SU-DHL-6 (cell line): ENCODE measurements at regions not wholly inside any gene's neighbourhood (a gene's known extent, or its start where the extent isn't known, plus 50 kb on each side); places are given as distances from the start of the nearest gene placed in this dataset.

Source experiments
- H2AFZ ChIP-seq: fragments of 200-600 bp; sonication (generic); 2 replicates; pipeline ENCODE4 v1.6.1; 2014; ENCODE audit warnings: low read depth, mild to moderate bottlenecking, moderate library complexity, mixed read lengths, antibody characterized with exemption, low read length; ENCODE audit not compliant: severe bottlenecking
- H3F3A ChIP-seq: fragments of 200-600 bp; shearing (Covaris generic); 2 replicates; pipeline ENCODE4 v1.6.0; 2016; ENCODE audit warnings: antibody characterized with exemption, mild to moderate bottlenecking; ENCODE audit not compliant: insufficient read depth
- H3K27ac ChIP-seq: fragments of 200-600 bp; sonication (generic); 2 replicates; pipeline ENCODE4 v1.5.1; 2016; ENCODE audit warnings: low read depth, mild to moderate bottlenecking, low read length, moderate library complexity, mixed read lengths
- H3K27me3 ChIP-seq: fragments of 200-600 bp; sonication (generic), shearing (Covaris generic); 2 replicates; pipeline ENCODE4 v1.6.0; 2014; ENCODE audit warnings: mild to moderate bottlenecking, low read length
- H3K36me3 ChIP-seq: fragments of 200-600 bp; sonication (generic); 2 replicates; pipeline ENCODE4 v1.6.1; 2014; ENCODE audit warnings: mild to moderate bottlenecking, low read length, mixed read lengths
- H3K4me2 ChIP-seq: fragments of 300-600, 200-600 bp; shearing (Covaris generic), sonication (generic); 2 replicates; pipeline ENCODE4 v1.6.0; 2014; ENCODE audit warnings: low read length, low read depth, mild to moderate bottlenecking; ENCODE audit not compliant: poor library complexity, severe bottlenecking
- H3K4me3 ChIP-seq: fragments of 200-600 bp; sonication (generic); 2 replicates; pipeline ENCODE4 v1.5.1; 2014; ENCODE audit warnings: antibody characterized with exemption, low read length, mild to moderate bottlenecking, mixed read lengths; ENCODE audit not compliant: insufficient read depth, poor library complexity, severe bottlenecking
- H3K79me2 ChIP-seq: fragments of 200-600 bp; sonication (generic); 2 replicates; pipeline ENCODE4 v1.6.1; 2014; ENCODE audit warnings: mild to moderate bottlenecking, low read length, moderate library complexity; ENCODE audit not compliant: insufficient read depth
- H3K9ac ChIP-seq: fragments of 200-600 bp; sonication (generic); 2 replicates; pipeline ENCODE4 v1.7.0; 2014; ENCODE audit warnings: mild to moderate bottlenecking, low read length
- H3K9me2 ChIP-seq: fragments of 200-600 bp; sonication (generic); replicated peaks from 2 replicates; pipeline ENCODE4 v1.6.1; 2014; ENCODE audit warnings: low read length; ENCODE audit not compliant: insufficient read depth
- H3K9me3 ChIP-seq: fragments of 200-600 bp; sonication (generic); 2 replicates; pipeline ENCODE4 v1.6.1; 2014; ENCODE audit warnings: low read length, mixed read lengths; ENCODE audit not compliant: insufficient read depth
- H4K20me1 ChIP-seq: fragments of 200-600 bp; sonication (generic); 2 replicates; pipeline ENCODE4 v1.6.1; 2014; ENCODE audit warnings: low read depth, mild to moderate bottlenecking, antibody characterized with exemption, low read length, moderate library complexity, mixed read lengths
- EZH2phosphoT487 ChIP-seq: fragments of 200-600 bp; sonication (generic), shearing (Covaris generic); conservative IDR thresholded peaks from 2 replicates; pipeline ENCODE4 v1.6.1; 2018; ENCODE audit warnings: mild to moderate bottlenecking, antibody characterized with exemption, low read length, moderate library complexity, mixed read lengths
- TF ChIP-seq, protein P1 (sequence below): fragments of 200-600 bp; sonication (generic); IDR thresholded peaks from one replicate; pipeline ENCODE4 v1.5.1; 2017; ENCODE audit warnings: antibody characterized with exemption, mild to moderate bottlenecking, low read length, moderate library complexity; ENCODE audit not compliant: insufficient read depth, poor library complexity, severe bottlenecking

DNA sequence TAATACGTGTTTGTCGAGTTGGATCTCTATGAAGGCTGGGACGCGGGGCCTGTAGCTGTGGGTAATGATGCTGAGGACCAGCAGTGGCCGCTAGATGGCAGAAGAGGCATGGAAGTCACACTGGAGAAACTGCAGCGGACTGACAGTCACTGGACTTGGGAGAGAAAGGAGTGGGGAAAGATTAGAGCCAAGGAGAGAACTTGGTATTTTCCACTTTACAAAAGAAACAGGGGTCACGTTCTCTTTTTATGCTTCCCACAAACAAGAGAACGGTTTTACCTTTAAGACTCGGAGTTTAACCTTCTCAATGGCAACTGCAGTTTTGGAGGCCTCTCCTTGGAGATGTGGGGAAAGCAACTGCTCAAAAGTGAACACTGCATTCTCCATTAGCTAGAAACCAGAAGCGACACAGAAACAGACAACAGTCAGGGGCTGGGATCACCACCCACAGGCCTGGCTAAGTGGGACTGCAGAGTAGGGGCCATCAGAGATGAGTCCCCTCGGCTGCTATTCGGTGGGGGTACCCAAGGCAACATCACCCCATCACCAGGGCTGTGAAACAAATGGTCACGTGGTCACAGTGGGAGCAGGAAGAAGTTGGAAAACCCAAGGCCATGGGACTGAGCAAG, 51.1 kb upstream of the EDEM3 start:
- H3K9me2 ChIP-seq, result no peaks in the 10 kb centered on the region
- H3K79me2 ChIP-seq, result no peaks in the 10 kb centered on the region
- no peaks in the 10 kb centered on the region for H3K36me3 ChIP-seq
- no peaks in the 10 kb centered on the region for H4K20me1 ChIP-seq
- no peaks in the 10 kb centered on the region for H3K27me3 ChIP-seq
- no peak overlapping the region for H3K4me3 ChIP-seq
- H3K27ac ChIP-seq, result no peak overlapping the region
- no peak overlapping the region for H2AFZ ChIP-seq
- no peak overlapping the region for H3K9ac ChIP-seq
- no peak for TF ChIP-seq EZH2phosphoT487
- TF ChIP-seq, protein P1, sequence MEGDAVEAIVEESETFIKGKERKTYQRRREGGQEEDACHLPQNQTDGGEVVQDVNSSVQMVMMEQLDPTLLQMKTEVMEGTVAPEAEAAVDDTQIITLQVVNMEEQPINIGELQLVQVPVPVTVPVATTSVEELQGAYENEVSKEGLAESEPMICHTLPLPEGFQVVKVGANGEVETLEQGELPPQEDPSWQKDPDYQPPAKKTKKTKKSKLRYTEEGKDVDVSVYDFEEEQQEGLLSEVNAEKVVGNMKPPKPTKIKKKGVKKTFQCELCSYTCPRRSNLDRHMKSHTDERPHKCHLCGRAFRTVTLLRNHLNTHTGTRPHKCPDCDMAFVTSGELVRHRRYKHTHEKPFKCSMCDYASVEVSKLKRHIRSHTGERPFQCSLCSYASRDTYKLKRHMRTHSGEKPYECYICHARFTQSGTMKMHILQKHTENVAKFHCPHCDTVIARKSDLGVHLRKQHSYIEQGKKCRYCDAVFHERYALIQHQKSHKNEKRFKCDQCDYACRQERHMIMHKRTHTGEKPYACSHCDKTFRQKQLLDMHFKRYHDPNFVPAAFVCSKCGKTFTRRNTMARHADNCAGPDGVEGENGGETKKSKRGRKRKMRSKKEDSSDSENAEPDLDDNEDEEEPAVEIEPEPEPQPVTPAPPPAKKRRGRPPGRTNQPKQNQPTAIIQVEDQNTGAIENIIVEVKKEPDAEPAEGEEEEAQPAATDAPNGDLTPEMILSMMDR, result peak; percentile 88
- H3K4me2 ChIP-seq, result no peak overlapping the region
- no peaks in the 10 kb centered on the region for H3K9me3 ChIP-seq
- H3F3A ChIP-seq, result no peaks in the 10 kb centered on the region
